GM10248 (cell line): ENCODE measurements at regions not wholly inside any gene's neighbourhood (a gene's known extent, or its start where the extent isn't known, plus 50 kb on each side); places are given as distances from the start of the nearest gene placed in this dataset.

Experiments used
- CTCF ChIA-PET: fragments of 300-600 bp; sonication (Branson Sonifier 250); formaldehyde crosslinking; extraction: SDS; loops from one replicate; lab custom pipeline; 2021; ENCODE audit warnings: antibody characterized with exemption; lab: Yijun Ruan, JAX
- POLR2A ChIA-PET: fragments of 350-650 bp; sonication (Branson Sonifier 250); formaldehyde crosslinking; extraction: SDS; loops from one replicate; lab custom pipeline; 2020; ENCODE audit warnings: antibody characterized with exemption; lab: Yijun Ruan, JAX
- DNase-seq: peaks from one replicate; pipeline ENCODE4 v3.0.0; 2012; ENCODE audit errors: extremely low spot score
- CTCF ChIP-seq: IDR thresholded peaks from 2 replicates; pipeline ENCODE4 v1.5.1; 2012; ENCODE audit warnings: mild to moderate bottlenecking, low read depth; ENCODE audit errors: extremely low read depth, missing control alignments, control extremely low read depth

GRCh38 chr20:46804126-46804525 lies 90.5 kb upstream of the EYA2 start:
- ChIA-PET POLR2A (no interaction called here), CTCF (interaction anchor here (1.3 to 1.5 kb wide), 3 partner anchors 8 to 55 kb away, joined by 3 to 7 read pairs (median 3); no protein-coding TSS in a partner anchor)
- DNase-seq = no peak
- TF ChIP-seq CTCF = no peak

GRCh38 chr20:46805836-46806235 lies 88.8 kb upstream of the EYA2 start:
- CTCF ChIA-PET = no interaction called here
- no peak for DNase-seq
- POLR2A ChIA-PET = no interaction called here
- no peak for TF ChIP-seq CTCF

GRCh38 chr20:46807998-46808397 lies 86.6 kb upstream of the EYA2 start:
- POLR2A ChIA-PET = no interaction called here
- CTCF ChIA-PET = no interaction called here
- DNase-seq = no peak
- no peak for TF ChIP-seq CTCF

GRCh38 chr20:46808565-46808964 lies 86.1 kb upstream of the EYA2 start:
- no peak for DNase-seq
- POLR2A ChIA-PET = no interaction called here
- CTCF ChIA-PET = no interaction called here
- no peak for TF ChIP-seq CTCF

- POLR2A ChIA-PET = no interaction called here
- no peak for DNase-seq
- CTCF ChIA-PET = no interaction called here
- TF ChIP-seq CTCF = no peak
Observed at GRCh38 chr20:46809706-46810360, 84.8 kb upstream of the EYA2 start.

- CTCF ChIA-PET = no interaction called here
- POLR2A ChIA-PET = no interaction called here
- no peak for DNase-seq
- TF ChIP-seq CTCF = no peak
Observed at GRCh38 chr20:46810448-46811223, 84.0 kb upstream of the EYA2 start.
